ENCODE measurements at regions not wholly inside any gene's neighbourhood (a gene's known extent, or its start where the extent isn't known, plus 50 kb on each side); places are given as distances from the start of the nearest gene placed in this dataset.

DNA sequence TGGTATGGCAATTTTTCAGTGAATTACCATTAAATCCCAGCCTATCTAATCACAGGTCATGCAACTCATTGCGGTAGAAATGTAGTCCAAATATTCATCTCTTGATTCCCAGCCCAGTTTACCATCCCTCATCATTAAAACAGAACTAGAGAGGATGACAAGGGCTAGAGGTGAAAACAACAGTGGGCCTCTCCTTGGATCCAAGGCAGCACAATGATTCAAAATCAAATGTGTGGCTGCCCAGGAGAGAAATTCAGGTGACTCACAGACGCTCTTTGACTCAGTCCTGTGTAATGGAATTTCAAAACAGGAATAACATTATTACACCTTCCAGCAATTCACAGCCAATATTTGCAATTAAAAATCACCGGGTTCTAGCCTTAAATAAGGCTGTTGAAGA is 246.5 kb downstream of the TBL1XR1 start:
- H3K4me3 ChIP-seq (ENCODE audit: low read depth, low read length): no peak overlapping the region
- H3K9ac ChIP-seq (ENCODE audit: low read depth, low read length): no peak overlapping the region
- H3K36me3 ChIP-seq (ENCODE audit: control insufficient read depth, insufficient read depth, low read length): no peaks in the 10 kb centered on the region
- H3K27me3 ChIP-seq (ENCODE audit: control insufficient read depth, insufficient read depth, low read length): no peaks in the 10 kb centered on the region
- 0 out of 2 replicates have a peak, but pooled peaks cover 5% of the 10 kb centered on the region for H3K4me1 ChIP-seq (ENCODE audit: control insufficient read depth, insufficient read depth, low read length)
- H3K9me3 ChIP-seq (ENCODE audit: control insufficient read depth, insufficient read depth, low read length): no peaks in the 10 kb centered on the region
- no peak overlapping the region for H3K27ac ChIP-seq (ENCODE audit: low read depth, low read length)

DNA sequence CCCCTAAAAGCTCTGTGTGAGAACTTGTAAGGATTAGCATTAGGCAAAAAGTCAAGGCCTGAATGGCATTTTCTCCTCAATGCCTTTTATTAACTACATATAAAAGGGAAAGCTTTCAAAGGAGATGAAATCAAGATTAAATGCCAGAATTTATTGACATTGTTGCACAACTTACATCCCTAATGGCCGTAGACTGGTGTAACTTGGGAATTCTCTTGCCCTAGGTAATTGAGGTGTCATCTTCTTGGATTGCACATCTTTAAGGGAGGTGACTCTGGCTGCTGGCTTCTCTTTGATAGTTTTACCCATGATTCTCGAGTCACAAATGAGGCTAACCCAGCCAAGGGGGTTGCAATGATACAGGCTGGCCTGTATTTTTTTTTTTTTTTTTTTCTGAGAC is 249.1 kb downstream of the TBL1XR1 start:
- no peak overlapping the region for H3K27ac ChIP-seq (ENCODE audit: low read depth, low read length)
- H3K9me3 ChIP-seq (ENCODE audit: control insufficient read depth, insufficient read depth, low read length): no peaks in the 10 kb centered on the region
- no peak overlapping the region for H3K9ac ChIP-seq (ENCODE audit: low read depth, low read length)
- no peaks in the 10 kb centered on the region for H3K36me3 ChIP-seq (ENCODE audit: control insufficient read depth, insufficient read depth, low read length)
- no peaks in the 10 kb centered on the region for H3K27me3 ChIP-seq (ENCODE audit: control insufficient read depth, insufficient read depth, low read length)
- 0 out of 2 replicates have a peak, but pooled peaks cover 5% of the 10 kb centered on the region for H3K4me1 ChIP-seq (ENCODE audit: control insufficient read depth, insufficient read depth, low read length)
- H3K4me3 ChIP-seq (ENCODE audit: low read depth, low read length): no peak overlapping the region

DNA sequence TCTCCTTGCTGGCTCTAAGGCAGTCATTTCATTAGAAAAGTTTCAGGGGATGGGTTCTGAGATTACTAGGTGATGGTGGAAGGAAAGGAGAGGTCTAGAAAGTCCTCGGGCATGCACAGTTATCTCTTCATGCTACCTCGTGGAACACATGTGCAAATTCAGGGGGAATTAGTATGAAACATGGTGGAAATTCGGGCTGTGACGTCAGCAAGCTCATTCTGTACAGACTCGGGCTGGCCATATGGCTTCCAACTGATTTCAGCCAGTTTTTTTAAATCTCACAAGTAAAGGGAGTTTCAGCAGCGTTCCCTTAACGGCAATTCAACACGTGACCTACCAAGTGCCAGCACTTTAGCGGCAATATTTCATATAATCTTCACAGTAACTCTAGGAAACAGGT is 251.1 kb downstream of the TBL1XR1 start:
- Histone ChIP-seq H3K9ac (ENCODE audit: low read depth, low read length) (no peak overlapping the region), H3K4me1 (ENCODE audit: control insufficient read depth, insufficient read depth, low read length) (0 out of 2 replicates have a peak, but pooled peaks cover 5% of the 10 kb centered on the region)

DNA sequence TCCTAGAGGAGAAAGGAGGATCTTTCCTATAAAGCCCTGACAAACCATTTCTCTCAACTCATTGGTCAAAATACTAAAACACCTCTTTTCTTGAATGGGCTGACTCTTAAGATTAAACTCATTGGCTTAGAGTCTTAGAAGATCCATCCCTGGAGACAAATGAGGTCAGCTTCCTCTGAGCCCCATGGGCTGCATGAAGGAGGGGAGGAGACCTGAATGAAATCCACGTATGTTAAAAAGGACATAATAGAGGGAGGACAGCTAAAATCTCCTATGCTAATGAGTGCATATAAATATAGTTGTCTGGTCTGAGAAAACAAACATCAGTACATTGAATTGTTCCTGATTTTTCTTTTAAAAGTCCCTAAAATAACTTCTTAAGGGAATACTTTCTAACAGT is 255.0 kb downstream of the TBL1XR1 start:
- H3K36me3 ChIP-seq (ENCODE audit: control insufficient read depth, insufficient read depth, low read length): no peaks in the 10 kb centered on the region
- H3K4me3 ChIP-seq (ENCODE audit: low read depth, low read length): no peak overlapping the region
- H3K9ac ChIP-seq (ENCODE audit: low read depth, low read length): no peak overlapping the region
- H3K4me1 ChIP-seq (ENCODE audit: control insufficient read depth, insufficient read depth, low read length): 0 out of 2 replicates have a peak, but pooled peaks cover 5% of the 10 kb centered on the region
- no peaks in the 10 kb centered on the region for H3K9me3 ChIP-seq (ENCODE audit: control insufficient read depth, insufficient read depth, low read length)
- no peaks in the 10 kb centered on the region for H3K27me3 ChIP-seq (ENCODE audit: control insufficient read depth, insufficient read depth, low read length)
- no peak overlapping the region for H3K27ac ChIP-seq (ENCODE audit: low read depth, low read length)

More for the DNA sequence above, 251.1 kb downstream of the TBL1XR1 start:
- Histone ChIP-seq H3K9me3 (ENCODE audit: control insufficient read depth, insufficient read depth, low read length) (no peaks in the 10 kb centered on the region), H3K36me3 (ENCODE audit: control insufficient read depth, insufficient read depth, low read length) (no peaks in the 10 kb centered on the region), H3K27me3 (ENCODE audit: control insufficient read depth, insufficient read depth, low read length) (no peaks in the 10 kb centered on the region), H3K27ac (ENCODE audit: low read depth, low read length) (no peak overlapping the region), H3K4me3 (ENCODE audit: low read depth, low read length) (no peak overlapping the region)

DNA sequence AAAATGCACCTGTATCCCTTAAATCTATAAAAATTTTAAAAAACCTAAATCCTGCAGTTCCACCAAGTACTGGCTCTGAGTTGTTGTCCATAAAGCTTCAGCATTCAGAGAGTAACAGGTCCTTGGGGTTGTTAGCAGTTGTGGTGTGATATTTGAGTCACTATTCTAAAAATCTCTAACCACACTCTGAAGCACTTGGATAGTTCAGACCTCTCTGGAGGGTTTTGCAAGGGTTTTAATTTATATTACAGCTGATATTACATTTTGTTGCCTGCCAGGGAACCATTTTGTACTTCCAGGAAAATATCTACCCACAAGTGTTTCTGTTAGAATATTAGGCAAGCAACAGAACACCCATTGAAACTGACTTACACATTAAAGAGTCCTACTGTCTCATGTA is 255.6 kb downstream of the TBL1XR1 start:
- no peaks in the 10 kb centered on the region for H3K9me3 ChIP-seq (ENCODE audit: control insufficient read depth, insufficient read depth, low read length)
- H3K4me3 ChIP-seq (ENCODE audit: low read depth, low read length): no peak overlapping the region
- no peak overlapping the region for H3K9ac ChIP-seq (ENCODE audit: low read depth, low read length)
- H3K4me1 ChIP-seq (ENCODE audit: control insufficient read depth, insufficient read depth, low read length): 0 out of 2 replicates have a peak, but pooled peaks cover 3% of the 10 kb centered on the region
- H3K36me3 ChIP-seq (ENCODE audit: control insufficient read depth, insufficient read depth, low read length): no peaks in the 10 kb centered on the region
- no peak overlapping the region for H3K27ac ChIP-seq (ENCODE audit: low read depth, low read length)
- H3K27me3 ChIP-seq (ENCODE audit: control insufficient read depth, insufficient read depth, low read length): no peaks in the 10 kb centered on the region

DNA sequence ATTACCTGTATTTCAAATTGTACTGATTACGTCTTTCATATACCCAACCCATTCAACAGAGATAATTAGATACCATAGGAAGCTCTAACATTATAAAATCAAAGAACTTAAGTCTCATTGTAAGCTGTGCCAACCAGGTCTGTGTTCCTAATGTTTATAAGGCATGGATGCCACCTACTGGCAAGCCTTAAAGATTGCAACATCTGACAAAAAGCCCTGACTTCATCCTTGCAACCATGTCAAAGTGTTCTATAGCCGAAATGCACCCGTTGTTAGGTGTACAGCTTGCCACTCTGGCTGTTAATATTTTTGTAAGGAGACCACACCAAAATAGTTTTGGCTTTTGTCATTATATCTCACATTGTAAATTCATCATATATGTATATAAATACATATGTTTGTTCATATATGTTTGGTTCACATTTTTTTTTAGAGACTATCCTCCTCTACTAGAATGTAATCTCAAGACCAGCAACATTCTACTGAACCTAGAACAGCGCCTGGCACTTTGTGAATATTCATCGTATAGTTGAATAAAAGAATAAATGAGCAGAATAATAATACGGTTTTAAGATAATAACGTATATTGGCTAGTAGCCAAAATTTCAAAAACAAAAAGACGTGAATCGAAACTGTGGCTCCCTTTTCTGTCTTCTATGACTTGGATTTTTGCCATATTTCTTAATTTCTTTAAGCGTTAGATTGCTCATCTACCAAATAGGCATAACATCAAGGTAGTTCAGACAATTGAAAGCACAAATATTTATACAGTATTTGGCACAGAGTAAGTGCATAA is 258.1 kb downstream of the TBL1XR1 start:
- Histone ChIP-seq H3K4me1 (ENCODE audit: control insufficient read depth, insufficient read depth, low read length) (no peaks in the 10 kb centered on the region), H3K9ac (ENCODE audit: low read depth, low read length) (no peak overlapping the region), H3K27me3 (ENCODE audit: control insufficient read depth, insufficient read depth, low read length) (no peaks in the 10 kb centered on the region), H3K4me3 (ENCODE audit: low read depth, low read length) (no peak overlapping the region), H3K27ac (ENCODE audit: low read depth, low read length) (no peak overlapping the region), H3K9me3 (ENCODE audit: control insufficient read depth, insufficient read depth, low read length) (no peaks in the 10 kb centered on the region), H3K36me3 (ENCODE audit: control insufficient read depth, insufficient read depth, low read length) (no peaks in the 10 kb centered on the region)

DNA sequence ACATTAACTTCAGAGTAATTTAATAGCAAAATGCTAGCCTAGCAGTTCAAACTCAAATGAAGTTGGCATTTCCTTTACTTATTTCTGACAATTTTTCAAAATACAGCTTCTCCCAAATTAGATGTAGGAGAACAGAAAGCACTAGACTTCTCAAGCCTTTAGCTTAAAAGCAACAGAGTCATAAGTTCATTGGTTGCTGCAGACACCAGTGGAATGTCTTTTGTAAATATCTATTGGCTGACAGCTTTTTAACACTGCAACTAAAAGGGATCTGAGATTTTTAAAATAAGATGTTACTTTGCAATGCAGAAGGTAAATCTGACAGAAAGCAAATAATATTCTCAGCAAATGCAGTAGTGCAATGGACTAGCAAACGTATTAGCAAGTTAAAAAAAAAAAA is 259.3 kb downstream of the TBL1XR1 start:
- Histone ChIP-seq H3K9me3 (ENCODE audit: control insufficient read depth, insufficient read depth, low read length) (no peaks in the 10 kb centered on the region), H3K27ac (ENCODE audit: low read depth, low read length) (no peak overlapping the region), H3K27me3 (ENCODE audit: control insufficient read depth, insufficient read depth, low read length) (no peaks in the 10 kb centered on the region), H3K36me3 (ENCODE audit: control insufficient read depth, insufficient read depth, low read length) (no peaks in the 10 kb centered on the region), H3K4me3 (ENCODE audit: low read depth, low read length) (no peak overlapping the region), H3K4me1 (ENCODE audit: control insufficient read depth, insufficient read depth, low read length) (no peaks in the 10 kb centered on the region), H3K9ac (ENCODE audit: low read depth, low read length) (no peak overlapping the region)

DNA sequence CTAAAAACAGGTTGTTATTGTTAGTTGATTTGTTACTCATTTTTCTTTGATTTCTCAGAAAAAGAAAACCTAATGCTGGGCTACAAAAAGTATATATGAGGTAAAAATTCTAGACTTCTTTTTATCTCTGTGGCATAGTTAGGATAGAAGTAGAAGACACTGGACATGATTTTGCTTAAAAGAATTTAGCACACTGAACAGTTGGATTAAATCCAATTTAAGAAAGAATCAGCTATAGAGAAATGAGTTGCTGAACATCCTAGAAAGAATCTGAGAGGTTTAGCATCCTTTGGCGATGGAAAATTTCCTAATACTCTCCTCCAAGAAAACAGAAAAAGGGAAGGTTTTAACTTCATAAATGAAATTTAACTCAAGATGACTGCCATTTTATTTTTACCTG is 259.7 kb downstream of the TBL1XR1 start:
- H3K27ac ChIP-seq (ENCODE audit: low read depth, low read length): no peak overlapping the region
- H3K9me3 ChIP-seq (ENCODE audit: control insufficient read depth, insufficient read depth, low read length): no peaks in the 10 kb centered on the region

DNA sequence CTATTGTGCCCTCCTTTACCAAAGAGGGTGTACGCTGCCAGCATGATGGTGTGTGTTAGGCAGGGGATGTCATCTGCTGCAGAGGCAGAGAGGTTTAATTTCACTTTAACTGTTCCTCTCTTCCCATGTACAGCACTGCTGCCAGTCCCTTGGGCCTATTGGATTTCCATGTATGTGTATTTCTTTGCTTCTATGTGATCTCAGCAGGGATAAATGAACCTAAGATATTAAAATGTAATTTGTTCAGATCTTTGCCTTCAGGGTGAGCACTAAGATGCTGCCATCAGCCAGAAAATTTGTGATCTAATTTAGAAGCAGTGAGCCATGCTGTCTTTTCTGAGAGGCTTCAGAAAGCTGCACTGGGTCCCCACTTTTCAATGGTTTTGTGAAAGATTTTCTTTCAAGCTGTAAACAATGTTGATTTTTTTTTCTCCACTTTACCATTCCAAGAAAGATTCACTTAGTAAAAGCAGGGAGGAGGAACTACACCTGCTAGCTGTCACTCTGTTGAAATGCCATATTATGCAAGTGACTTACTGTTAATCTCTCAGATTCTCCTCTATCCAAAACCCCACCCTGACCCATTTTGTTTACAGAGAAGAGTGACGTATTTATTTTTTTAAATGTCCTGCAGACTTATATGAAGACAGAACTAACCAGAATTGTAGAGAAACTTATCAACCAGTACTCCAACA is 261.9 kb downstream of the TBL1XR1 start:
- Histone ChIP-seq H3K27me3 (ENCODE audit: control insufficient read depth, insufficient read depth, low read length) (no peaks in the 10 kb centered on the region), H3K9me3 (ENCODE audit: control insufficient read depth, insufficient read depth, low read length) (no peaks in the 10 kb centered on the region), H3K4me1 (ENCODE audit: control insufficient read depth, insufficient read depth, low read length) (no peaks in the 10 kb centered on the region), H3K27ac (ENCODE audit: low read depth, low read length) (no peak overlapping the region), H3K4me3 (ENCODE audit: low read depth, low read length) (no peak overlapping the region), H3K9ac (ENCODE audit: low read depth, low read length) (no peak overlapping the region), H3K36me3 (ENCODE audit: control insufficient read depth, insufficient read depth, low read length) (no peaks in the 10 kb centered on the region)

More for the DNA sequence above, 259.7 kb downstream of the TBL1XR1 start:
- no peaks in the 10 kb centered on the region for H3K27me3 ChIP-seq (ENCODE audit: control insufficient read depth, insufficient read depth, low read length)
- no peaks in the 10 kb centered on the region for H3K36me3 ChIP-seq (ENCODE audit: control insufficient read depth, insufficient read depth, low read length)
- no peak overlapping the region for H3K4me3 ChIP-seq (ENCODE audit: low read depth, low read length)
- no peaks in the 10 kb centered on the region for H3K4me1 ChIP-seq (ENCODE audit: control insufficient read depth, insufficient read depth, low read length)
- H3K9ac ChIP-seq (ENCODE audit: low read depth, low read length): no peak overlapping the region

DNA sequence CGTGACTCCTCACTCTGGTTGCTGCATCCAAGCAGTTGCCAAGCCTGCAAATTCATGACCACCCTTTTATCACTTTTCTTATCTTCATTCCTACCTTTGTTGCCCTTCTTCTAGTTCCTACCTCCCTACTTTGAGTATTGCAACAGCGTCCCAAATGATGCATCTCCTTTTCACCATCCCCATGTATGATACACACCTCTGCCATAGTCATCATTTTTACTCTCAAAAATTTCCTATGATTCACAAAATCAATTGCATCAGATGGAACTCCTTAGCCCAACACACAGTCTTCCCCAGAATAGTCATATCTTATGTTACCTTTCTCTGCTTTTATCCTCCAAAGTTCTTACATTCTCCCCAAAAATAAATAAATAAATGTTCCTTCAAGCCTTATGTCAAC is 262.6 kb downstream of the TBL1XR1 start:
- Histone ChIP-seq H3K4me3 (ENCODE audit: low read depth, low read length) (no peak overlapping the region), H3K4me1 (ENCODE audit: control insufficient read depth, insufficient read depth, low read length) (no peaks in the 10 kb centered on the region), H3K27me3 (ENCODE audit: control insufficient read depth, insufficient read depth, low read length) (no peaks in the 10 kb centered on the region), H3K9ac (ENCODE audit: low read depth, low read length) (no peak overlapping the region), H3K36me3 (ENCODE audit: control insufficient read depth, insufficient read depth, low read length) (no peaks in the 10 kb centered on the region), H3K27ac (ENCODE audit: low read depth, low read length) (no peak overlapping the region), H3K9me3 (ENCODE audit: control insufficient read depth, insufficient read depth, low read length) (no peaks in the 10 kb centered on the region)

DNA sequence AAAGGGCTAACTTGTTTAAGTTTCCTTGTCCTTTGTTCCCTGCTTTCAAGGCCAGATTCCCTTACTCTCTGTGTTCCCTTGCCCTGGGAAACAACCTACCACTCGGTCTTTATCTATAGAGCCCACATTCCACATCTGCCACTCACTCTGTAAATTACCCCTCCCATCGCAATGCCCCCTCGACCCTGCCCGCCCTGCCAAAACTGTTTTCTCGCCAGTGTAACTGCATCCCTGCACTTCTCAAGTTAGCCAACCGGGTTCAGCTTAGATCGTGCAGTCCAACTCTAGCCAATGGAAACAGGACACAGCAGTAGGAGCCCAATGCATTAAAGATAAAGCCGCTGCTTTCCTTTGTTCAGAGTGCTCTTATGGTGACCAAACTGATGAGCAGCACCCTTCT is 263.6 kb downstream of the TBL1XR1 start:
- H3K9me3 ChIP-seq (ENCODE audit: control insufficient read depth, insufficient read depth, low read length): no peaks in the 10 kb centered on the region
- H3K4me3 ChIP-seq (ENCODE audit: low read depth, low read length): no peak overlapping the region
- no peaks in the 10 kb centered on the region for H3K4me1 ChIP-seq (ENCODE audit: control insufficient read depth, insufficient read depth, low read length)
- H3K27ac ChIP-seq (ENCODE audit: low read depth, low read length): no peak overlapping the region
- H3K36me3 ChIP-seq (ENCODE audit: control insufficient read depth, insufficient read depth, low read length): no peaks in the 10 kb centered on the region
- no peak overlapping the region for H3K9ac ChIP-seq (ENCODE audit: low read depth, low read length)
- H3K27me3 ChIP-seq (ENCODE audit: control insufficient read depth, insufficient read depth, low read length): no peaks in the 10 kb centered on the region

Data from HUES48 (cell line).